OCI-LY7 (cell line): ENCODE measurements at regions not wholly inside any gene's neighbourhood (a gene's known extent, or its start where the extent isn't known, plus 50 kb on each side); places are given as distances from the start of the nearest gene placed in this dataset.

Experiments
- EZH2phosphoT487 ChIP-seq: fragments of 200-600 bp; sonication (generic); IDR thresholded peaks from 2 replicates; pipeline ENCODE4 v1.6.1; 2018; ENCODE audit warnings: low read depth, borderline replicate concordance, mild to moderate bottlenecking, mixed run types, antibody characterized with exemption, low read length, moderate library complexity, mixed read lengths
- TF ChIP-seq, protein P1 (sequence below): fragments of 200-600 bp; sonication (generic); conservative IDR thresholded peaks from 2 replicates; pipeline ENCODE4 v1.5.1; 2014; ENCODE audit warnings: mild to moderate bottlenecking, antibody characterized with exemption, low read length, moderate library complexity, mixed read lengths

- TF ChIP-seq, protein P1, sequence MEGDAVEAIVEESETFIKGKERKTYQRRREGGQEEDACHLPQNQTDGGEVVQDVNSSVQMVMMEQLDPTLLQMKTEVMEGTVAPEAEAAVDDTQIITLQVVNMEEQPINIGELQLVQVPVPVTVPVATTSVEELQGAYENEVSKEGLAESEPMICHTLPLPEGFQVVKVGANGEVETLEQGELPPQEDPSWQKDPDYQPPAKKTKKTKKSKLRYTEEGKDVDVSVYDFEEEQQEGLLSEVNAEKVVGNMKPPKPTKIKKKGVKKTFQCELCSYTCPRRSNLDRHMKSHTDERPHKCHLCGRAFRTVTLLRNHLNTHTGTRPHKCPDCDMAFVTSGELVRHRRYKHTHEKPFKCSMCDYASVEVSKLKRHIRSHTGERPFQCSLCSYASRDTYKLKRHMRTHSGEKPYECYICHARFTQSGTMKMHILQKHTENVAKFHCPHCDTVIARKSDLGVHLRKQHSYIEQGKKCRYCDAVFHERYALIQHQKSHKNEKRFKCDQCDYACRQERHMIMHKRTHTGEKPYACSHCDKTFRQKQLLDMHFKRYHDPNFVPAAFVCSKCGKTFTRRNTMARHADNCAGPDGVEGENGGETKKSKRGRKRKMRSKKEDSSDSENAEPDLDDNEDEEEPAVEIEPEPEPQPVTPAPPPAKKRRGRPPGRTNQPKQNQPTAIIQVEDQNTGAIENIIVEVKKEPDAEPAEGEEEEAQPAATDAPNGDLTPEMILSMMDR = no peak
- TF ChIP-seq EZH2phosphoT487 = no peak
Measured at GRCh38 chr2:20136149-20136548, 84.7 kb upstream of the LAPTM4A start.
